ENCODE measurements at regions not wholly inside any gene's neighbourhood (a gene's known extent, or its start where the extent isn't known, plus 50 kb on each side); places are given as distances from the start of the nearest gene placed in this dataset.

- no peak overlapping the region for H3K9ac ChIP-seq (ENCODE audit: insufficient read depth, low read length, poor library complexity, severe bottlenecking)
- no peak for DNase-seq
- Mint-ChIP-seq H3K36me3 (no peaks in the 10 kb centered on the region), H3K4me1 (no peaks in the 10 kb centered on the region), H3K9me3 (no peaks in the 10 kb centered on the region), H3K27ac (no peak overlapping the region), H3K27me3 (ENCODE audit: low read depth in 3 of 3) (peaks cover 3 to 6% (median 6%) of the 10 kb centered on the region in 3 donors), H3K4me3 (no peak overlapping the region)
- WGBS (ENCODE audit: insufficient coverage) = 87% methylated on average over 7 of the region's 7 CpGs
- no peaks in the 10 kb centered on the region for H3K27me3 ChIP-seq (ENCODE audit: control insufficient read depth in 2 of 2, insufficient read depth in 2 of 2, low read length in 2 of 2)
- no peaks in the 10 kb centered on the region for H3K36me3 ChIP-seq (replicated peaks in 1 of 2; ENCODE audit: control insufficient read depth in 1 of 2, insufficient read depth in 2 of 2, low read length in 2 of 2)
- H3K4me1 ChIP-seq (ENCODE audit: control insufficient read depth in 1 of 2, insufficient read depth in 2 of 2, low read length in 2 of 2) = no peaks in the 10 kb centered on the region
- H3K4me2 ChIP-seq (replicated peaks; ENCODE audit: extremely low read depth, low read length, poor library complexity, severe bottlenecking) = no peak overlapping the region
- no peaks in the 10 kb centered on the region for H4K20me1 ChIP-seq (ENCODE audit: insufficient read depth, low read length)
- H3K9me3 ChIP-seq (replicated peaks in 1 of 2; ENCODE audit: control insufficient read depth in 1 of 2, insufficient read depth in 1 of 2, low read length in 2 of 2) = no peaks in the 10 kb centered on the region
- H2AFZ ChIP-seq (ENCODE audit: insufficient read depth, low read depth, low read length, poor library complexity, severe bottlenecking) = no peak overlapping the region
- intact Hi-C loops (cut with micrococcal nuclease) = no loop called here
- TF ChIP-seq, protein P1, sequence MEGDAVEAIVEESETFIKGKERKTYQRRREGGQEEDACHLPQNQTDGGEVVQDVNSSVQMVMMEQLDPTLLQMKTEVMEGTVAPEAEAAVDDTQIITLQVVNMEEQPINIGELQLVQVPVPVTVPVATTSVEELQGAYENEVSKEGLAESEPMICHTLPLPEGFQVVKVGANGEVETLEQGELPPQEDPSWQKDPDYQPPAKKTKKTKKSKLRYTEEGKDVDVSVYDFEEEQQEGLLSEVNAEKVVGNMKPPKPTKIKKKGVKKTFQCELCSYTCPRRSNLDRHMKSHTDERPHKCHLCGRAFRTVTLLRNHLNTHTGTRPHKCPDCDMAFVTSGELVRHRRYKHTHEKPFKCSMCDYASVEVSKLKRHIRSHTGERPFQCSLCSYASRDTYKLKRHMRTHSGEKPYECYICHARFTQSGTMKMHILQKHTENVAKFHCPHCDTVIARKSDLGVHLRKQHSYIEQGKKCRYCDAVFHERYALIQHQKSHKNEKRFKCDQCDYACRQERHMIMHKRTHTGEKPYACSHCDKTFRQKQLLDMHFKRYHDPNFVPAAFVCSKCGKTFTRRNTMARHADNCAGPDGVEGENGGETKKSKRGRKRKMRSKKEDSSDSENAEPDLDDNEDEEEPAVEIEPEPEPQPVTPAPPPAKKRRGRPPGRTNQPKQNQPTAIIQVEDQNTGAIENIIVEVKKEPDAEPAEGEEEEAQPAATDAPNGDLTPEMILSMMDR (IDR thresholded peaks at IDR 0.05) = no peak
- H3K4me3 ChIP-seq (replicated peaks in 1 of 3; ENCODE audit: low read depth in 2 of 3, low read length in 3 of 3) = no peak overlapping the region
- H3K27ac ChIP-seq (ENCODE audit: low read depth in 1 of 2, low read length in 2 of 2) = no peak overlapping the region
- no peaks in the 10 kb centered on the region for H3K79me2 ChIP-seq (ENCODE audit: insufficient read depth, low read length)
These were observed 441.9 kb downstream of the SOX9 start for GRCh38 chr17:72562615-72563188.

GRCh38 chr17:72563952-72564351 lies 443.1 kb downstream of the SOX9 start:
- WGBS (ENCODE audit: insufficient coverage) = 100% methylated on average over 2 of the region's 7 CpGs
- no peak overlapping the region for H2AFZ ChIP-seq (ENCODE audit: insufficient read depth, low read depth, low read length, poor library complexity, severe bottlenecking)
- Mint-ChIP-seq H3K27me3 (ENCODE audit: low read depth in 3 of 3) (peaks cover 3 to 9% (median 6%) of the 10 kb centered on the region in 3 donors), H3K27ac (peak overlapping the region in 1 of 7 donors; percentile 18), H3K4me1 (no peaks in the 10 kb centered on the region), H3K4me3 (no peak overlapping the region), H3K36me3 (no peaks in the 10 kb centered on the region), H3K9me3 (no peaks in the 10 kb centered on the region)
- no peaks in the 10 kb centered on the region for H3K27me3 ChIP-seq (ENCODE audit: control insufficient read depth in 2 of 2, insufficient read depth in 2 of 2, low read length in 2 of 2)
- TF ChIP-seq, protein P1 (IDR thresholded peaks at IDR 0.05) = no peak
- H3K4me3 ChIP-seq (replicated peaks in 1 of 3; ENCODE audit: low read depth in 2 of 3, low read length in 3 of 3) = no peak overlapping the region
- H3K79me2 ChIP-seq (ENCODE audit: insufficient read depth, low read length) = no peaks in the 10 kb centered on the region
- H3K27ac ChIP-seq (ENCODE audit: low read depth in 1 of 2, low read length in 2 of 2) = no peak overlapping the region
- no peaks in the 10 kb centered on the region for H4K20me1 ChIP-seq (ENCODE audit: insufficient read depth, low read length)
- intact Hi-C loops (cut with micrococcal nuclease) = no loop called here
- no peak overlapping the region for H3K4me2 ChIP-seq (replicated peaks; ENCODE audit: extremely low read depth, low read length, poor library complexity, severe bottlenecking)
- H3K4me1 ChIP-seq (ENCODE audit: control insufficient read depth in 1 of 2, insufficient read depth in 2 of 2, low read length in 2 of 2) = no peaks in the 10 kb centered on the region
- no peak overlapping the region for H3K9ac ChIP-seq (ENCODE audit: insufficient read depth, low read length, poor library complexity, severe bottlenecking)
- no peaks in the 10 kb centered on the region for H3K9me3 ChIP-seq (replicated peaks in 1 of 2; ENCODE audit: control insufficient read depth in 1 of 2, insufficient read depth in 1 of 2, low read length in 2 of 2)
- DNase-seq = no peak
- no peaks in the 10 kb centered on the region for H3K36me3 ChIP-seq (replicated peaks in 1 of 2; ENCODE audit: control insufficient read depth in 1 of 2, insufficient read depth in 2 of 2, low read length in 2 of 2)
